GF-D8 (cell line): ENCODE measurements at regions not wholly inside any gene's neighbourhood (a gene's known extent, or its start where the extent isn't known, plus 50 kb on each side); places are given as distances from the start of the nearest gene placed in this dataset.

Source experiments
- DNase-seq: peaks from one replicate; lab custom pipeline; 2025; lab: John Stamatoyannopoulos, UW

DNA sequence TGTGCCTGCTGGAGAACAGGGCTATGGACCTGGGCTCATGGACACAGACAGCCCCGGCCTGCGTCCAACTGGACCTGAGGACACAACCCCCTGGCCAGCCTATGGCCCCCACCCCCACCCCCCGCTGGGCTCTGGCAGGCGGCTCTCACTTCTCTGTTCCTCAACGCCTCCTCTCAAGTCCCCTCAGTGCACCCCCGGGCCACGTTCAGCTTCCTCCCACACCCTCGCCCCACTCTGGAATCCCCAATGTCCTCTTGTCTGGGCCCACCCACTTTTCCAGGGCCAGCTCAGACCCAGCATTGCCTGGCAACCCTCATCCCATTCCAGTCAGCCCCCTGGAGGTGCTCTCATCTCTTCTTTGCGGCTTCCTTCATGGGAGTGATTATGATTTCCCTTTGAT lies 130.2 kb upstream of the SPACA7 start:
- DNase-seq = no peak

GRCh38 chr13:112246731-112247470 lies 129.3 kb upstream of the SPACA7 start:
- DNase-seq = no peak

GRCh38 chr13:112247471-112248405 lies 128.4 kb upstream of the SPACA7 start:
- DNase-seq = no peak

DNA sequence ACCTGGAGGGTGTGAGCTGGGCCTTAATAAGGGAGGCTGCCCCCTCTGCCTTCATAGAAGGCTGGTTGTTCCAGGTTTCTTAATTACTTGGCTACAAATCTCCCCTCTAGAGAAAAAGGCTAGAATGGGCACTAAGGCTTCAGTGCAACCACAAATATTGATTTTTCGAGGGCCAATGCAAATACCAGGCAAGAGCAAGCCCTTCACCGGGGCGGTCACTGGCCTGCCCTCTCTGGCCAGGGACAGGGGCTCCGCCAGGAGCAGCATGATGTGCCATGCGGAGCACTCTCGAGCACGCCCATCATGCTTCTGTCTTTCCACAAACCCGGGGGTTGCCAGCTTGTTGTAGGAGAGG lies 127.8 kb upstream of the SPACA7 start:
- DNase-seq = no peak

DNA sequence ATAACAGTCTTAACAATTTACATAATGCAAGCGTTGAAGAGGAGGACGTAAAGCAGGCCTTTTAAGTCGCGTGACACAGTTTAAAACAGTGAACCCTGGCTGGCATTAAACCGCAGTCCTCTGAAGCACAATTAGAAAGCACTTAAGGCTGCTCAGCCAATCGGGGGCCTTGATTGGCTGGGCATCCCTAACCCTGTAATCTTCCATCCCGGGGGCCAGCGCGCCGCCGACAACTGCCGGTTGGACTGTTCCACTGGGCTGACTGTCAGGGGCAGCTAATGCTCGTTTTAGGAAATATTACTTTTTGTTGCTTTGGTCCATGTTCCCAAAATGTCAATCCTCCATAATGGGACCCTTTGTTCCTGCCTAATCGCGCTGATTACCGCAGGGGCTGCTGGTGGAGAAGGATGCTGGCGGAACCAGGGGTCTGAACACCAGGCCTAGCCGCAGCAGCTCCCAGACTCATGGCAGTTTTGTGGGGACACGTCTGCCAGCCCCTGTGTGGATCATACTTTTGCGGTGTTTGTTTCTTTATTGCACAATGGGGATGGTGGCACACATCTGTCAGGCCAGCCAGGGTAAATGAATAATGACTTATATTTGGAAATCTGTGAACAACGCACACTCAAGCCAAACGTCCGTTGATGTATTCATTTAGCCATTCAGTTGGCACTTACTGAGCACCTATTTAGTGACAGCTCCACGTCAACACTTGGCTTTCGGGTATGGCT lies 127.1 kb upstream of the SPACA7 start:
- no peak for DNase-seq

- DNase-seq = no peak
Measured at GRCh38 chr13:112249644-112250610, 126.2 kb upstream of the SPACA7 start.

- DNase-seq = no peak
Measured at GRCh38 chr13:112250788-112251445, 125.2 kb upstream of the SPACA7 start.

DNA sequence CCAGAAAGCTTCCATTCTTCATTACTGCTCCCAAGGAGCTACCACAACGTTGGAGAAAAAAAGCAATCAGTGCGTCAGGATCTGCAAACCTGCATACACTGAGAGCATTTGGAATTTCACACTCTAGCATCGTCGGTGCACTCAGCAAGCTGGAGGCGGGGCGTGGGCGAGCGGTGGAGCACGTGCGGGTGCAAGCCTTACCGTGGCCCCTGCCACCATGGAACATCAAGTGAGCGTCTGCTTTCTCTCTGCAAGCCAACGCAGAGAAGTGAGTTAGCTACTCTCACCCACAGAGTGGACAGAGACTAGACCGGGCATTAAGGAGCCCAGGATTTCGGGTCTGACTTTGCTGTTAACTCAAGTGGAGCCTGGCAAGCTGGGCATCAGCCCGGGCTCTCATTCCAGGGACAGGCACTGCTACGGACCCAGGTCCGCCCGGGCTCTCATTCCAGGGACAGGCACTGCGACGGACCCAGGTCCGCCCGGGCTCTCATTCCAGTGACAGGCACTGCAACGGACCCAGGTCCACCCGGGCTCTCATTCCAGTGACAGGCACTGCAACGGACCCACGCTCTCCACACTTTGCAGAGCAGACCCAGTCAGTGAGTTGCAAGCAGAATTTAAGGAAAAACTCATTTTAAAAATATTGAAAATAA lies 124.1 kb upstream of the SPACA7 start:
- no peak for DNase-seq

GRCh38 chr13:112252804-112253590 lies 123.2 kb upstream of the SPACA7 start:
- no peak for DNase-seq

DNA sequence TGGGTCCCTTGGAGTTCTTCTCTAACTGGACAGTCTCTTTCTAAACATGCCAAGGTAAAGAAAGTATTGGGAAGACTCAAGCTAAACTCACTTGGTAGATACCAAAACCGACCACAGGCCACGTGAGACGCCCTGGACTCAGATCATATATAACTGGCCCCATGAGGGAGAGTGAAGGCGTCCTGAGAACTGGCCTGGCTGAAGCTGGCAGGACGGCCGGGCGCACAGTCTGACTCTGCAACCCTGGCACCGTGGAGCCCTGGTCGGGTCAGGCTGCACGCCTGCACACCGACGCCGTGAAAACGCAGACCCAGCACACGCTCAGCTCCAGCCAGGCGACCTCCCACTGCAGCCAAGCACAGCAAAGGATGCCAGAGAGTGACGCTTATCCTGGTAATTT lies 122.5 kb upstream of the SPACA7 start:
- no peak for DNase-seq

DNA sequence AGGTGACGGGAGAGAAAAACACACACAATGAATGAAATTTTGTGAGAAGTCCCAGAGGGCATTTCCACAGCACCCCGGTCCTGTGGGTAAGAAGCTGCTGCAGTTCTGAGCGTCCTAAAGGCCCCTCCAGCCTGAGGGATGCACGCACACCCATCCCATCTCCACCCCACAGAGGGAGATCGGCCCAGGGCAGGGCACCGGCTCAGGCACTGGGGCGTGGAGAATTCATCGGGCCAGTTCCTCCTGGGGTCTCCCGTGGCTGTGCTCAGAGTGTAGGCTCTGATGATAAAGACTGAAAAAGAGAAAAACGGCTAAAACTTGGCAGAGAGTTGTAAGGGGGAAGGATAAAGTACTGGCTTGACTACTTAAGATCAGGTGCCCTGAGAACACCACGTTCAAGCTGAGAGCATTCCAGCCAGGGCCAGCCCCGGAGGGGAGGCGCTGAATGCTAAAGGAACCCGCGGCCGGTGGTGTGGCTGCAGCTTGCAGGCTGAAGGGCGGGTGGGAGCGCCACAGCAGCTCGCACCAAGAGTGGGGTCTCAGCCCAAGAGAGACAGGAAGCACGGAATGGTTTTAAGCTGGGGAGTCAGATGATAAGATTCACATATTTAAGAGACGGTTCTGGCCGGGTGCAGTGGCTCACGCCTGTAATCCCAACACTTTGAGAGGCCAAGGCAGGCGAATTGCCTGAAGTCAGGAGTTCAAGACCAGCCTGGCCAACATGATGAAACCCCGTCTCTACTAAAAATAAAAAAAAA lies 121.9 kb upstream of the SPACA7 start:
- DNase-seq = no peak

DNA sequence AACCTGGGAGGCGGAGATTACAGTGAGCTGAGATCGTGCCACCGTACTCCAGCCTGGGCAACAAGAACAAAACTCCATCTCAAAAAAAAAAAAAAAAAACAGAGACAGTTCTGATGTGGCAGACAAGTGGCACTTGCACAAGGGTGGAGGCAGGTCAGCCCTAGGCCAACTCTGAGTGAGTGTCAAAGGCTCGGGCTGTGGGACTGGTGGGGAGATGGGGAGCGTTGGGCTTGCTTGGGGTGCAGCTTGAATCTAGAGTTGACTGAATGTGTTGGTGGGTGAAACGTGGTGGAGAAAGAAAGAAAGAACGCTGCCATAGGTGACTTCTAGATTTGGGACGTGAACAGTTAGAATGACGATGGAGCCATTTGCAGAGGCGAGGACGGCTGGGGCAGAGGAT lies 121.3 kb upstream of the SPACA7 start:
- DNase-seq = no peak

DNA sequence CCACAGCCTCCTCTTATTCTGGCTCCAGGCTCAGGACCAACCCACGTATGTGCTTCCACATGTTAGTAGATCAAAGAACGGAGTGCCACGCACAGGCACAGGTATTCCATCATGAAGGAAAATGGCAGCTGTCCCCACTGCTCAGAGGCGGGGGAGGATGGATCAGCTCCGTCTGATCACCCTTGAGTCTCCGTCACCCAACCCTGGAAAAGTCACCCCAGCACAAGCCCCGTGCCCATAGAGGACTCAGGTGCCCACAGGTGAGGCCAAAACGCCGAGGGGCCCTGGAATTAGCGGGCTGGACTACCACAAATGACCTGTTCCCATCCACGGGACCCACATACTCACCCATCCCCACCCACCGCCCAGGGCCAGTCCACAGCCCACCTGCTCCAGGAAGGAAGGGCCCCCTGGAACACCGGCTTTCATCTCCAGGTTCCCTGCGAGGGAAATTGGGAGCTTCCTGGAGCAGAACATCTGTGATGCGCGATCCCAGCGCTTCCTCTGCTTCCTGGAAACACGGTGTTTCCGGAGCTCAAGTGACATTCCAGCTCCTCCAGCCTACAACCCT lies 120.5 kb upstream of the SPACA7 start:
- DNase-seq = no peak

DNA sequence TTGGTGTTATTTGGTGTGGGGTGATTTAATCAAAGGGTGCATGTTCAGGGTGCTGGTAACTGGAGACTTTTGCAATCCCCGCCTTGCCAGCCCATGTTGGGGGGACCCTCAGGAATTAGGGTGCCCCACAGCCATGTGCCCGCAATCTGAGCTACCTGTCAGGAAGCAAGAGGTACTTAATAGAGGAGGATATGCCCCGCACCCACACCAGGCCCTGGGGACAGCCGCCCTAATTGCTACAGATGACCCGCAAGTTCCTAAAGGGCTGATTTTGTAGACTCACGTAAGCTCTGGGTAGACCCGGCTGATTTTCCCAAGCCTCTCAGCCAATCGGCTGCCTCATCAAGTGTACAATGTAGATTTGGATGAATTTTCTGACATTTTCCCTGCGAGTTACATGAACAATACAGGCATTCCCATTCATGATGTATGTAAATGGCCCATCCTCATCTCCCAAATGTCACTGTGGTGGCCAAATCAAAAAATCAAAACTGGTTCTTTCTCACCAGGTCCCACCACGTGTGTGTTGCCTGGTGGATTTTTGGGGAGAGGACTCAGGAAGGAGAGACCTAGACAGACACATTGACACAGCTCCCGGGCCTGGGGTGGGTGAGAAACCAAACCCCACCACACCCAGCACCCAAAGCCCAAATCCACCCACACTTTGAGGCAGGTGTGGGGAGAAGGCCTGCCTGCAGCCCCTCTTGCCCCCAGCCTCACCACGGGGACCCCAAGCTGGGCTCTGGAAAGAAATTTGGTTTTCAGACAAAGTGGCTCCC lies 119.2 kb upstream of the SPACA7 start:
- no peak for DNase-seq

DNA sequence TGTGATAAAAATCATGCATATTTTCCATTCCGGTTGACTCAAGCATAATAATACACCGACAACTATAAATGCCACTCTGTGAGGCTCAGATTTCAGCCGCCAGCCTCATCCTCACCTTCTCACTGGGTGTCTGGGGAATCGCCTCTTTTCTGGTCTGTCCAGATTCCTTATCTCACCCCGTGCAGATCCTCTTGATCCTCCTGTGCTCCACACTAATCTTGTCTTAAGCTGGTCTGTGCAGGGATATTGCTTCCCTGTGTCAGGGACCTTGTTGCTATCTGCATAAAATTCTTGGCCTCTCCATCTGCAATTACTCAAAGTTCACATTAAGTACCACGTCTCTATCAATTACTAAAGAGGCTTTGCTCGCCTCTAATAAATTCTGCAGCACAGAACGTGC lies 116.6 kb upstream of the SPACA7 start:
- no peak for DNase-seq

DNA sequence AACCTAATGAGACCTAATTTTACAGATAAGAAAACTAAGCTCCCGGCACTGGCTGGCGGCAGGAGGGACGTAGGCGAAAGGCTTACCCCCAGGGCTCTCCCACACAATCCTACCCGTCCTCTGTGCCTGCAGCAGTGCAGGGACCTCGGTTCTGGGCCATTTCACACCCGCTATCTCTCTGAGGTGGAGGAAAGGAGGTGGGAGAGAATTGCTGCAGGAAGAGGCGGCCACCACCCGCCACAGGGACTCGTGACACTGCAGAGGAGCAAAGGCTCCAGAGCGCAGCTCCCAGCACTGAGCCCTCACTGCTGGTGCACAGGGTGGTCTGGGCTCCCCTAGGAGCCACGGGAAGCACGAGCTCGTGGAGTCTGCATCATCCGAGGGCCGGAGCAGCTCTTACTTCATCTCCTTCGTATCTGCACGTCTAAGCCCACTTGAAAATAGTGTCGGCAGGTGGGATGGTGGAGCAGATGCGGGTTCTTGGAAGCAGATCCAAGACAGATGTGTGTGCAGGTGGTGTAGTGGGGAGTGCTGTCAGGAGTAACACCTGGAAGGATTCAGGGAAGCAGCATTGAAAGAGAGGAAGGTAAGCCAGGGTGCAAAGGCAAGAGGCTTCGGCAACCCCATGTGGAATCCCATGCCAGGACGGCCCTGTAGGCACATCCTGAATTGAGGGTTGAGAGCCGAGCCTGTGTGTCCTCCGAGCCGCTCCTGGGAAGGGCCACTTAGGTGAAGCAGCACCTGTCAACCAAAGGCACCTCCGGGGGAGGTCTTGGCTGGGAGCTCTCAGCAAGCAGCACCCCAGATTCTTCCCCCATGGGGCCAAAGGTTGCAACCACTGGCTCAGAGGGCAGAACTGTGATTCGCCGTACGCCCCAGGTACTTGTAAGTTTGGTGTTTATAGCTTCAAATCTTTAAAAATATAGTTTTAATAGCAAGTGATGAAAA lies 115.8 kb upstream of the SPACA7 start:
- DNase-seq = no peak

GRCh38 chr13:112261924-112262323 lies 114.2 kb upstream of the SPACA7 start:
- no peak for DNase-seq
